ENCODE measurements at regions not wholly inside any gene's neighbourhood (a gene's known extent, or its start where the extent isn't known, plus 50 kb on each side); places are given as distances from the start of the nearest gene placed in this dataset.
A peak's percentile ranks its signal among the peaks of the same experiment; 100 is the strongest.

DNA sequence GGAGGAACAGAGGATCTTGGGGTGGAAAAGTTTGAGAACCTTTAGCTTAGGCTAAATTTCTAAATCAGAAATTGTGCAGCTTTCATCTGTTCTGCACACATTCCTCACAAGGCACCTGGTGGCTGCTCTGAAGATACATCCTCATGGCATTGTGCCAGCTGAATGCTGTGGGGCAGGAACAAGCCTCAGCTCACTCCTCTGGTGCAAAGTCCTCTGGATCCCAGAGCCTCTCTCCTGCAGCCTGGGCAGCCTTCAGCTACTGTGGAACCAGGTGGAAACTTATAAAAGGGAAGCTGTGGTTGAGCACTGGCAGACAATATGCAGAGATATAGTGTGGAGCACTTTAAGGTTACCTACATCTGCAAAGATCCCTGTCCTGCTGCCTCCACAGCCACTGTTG, 72.3 kb downstream of the KCTD12 start:
- no peaks in the 10 kb centered on the region for H3K9me3 ChIP-seq
- no peaks in the 10 kb centered on the region for H3K27me3 ChIP-seq
- ATAC-seq (ENCODE audit: low FRiP score in 2 of 2) (no peak), DNase-seq (no peak)
- no peak overlapping the region for H3K27ac ChIP-seq
- TF ChIP-seq, protein P1, sequence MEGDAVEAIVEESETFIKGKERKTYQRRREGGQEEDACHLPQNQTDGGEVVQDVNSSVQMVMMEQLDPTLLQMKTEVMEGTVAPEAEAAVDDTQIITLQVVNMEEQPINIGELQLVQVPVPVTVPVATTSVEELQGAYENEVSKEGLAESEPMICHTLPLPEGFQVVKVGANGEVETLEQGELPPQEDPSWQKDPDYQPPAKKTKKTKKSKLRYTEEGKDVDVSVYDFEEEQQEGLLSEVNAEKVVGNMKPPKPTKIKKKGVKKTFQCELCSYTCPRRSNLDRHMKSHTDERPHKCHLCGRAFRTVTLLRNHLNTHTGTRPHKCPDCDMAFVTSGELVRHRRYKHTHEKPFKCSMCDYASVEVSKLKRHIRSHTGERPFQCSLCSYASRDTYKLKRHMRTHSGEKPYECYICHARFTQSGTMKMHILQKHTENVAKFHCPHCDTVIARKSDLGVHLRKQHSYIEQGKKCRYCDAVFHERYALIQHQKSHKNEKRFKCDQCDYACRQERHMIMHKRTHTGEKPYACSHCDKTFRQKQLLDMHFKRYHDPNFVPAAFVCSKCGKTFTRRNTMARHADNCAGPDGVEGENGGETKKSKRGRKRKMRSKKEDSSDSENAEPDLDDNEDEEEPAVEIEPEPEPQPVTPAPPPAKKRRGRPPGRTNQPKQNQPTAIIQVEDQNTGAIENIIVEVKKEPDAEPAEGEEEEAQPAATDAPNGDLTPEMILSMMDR (IDR thresholded peaks at IDR 0.05) = no peak
- TF ChIP-seq POLR2A (IDR thresholded peaks at IDR 0.05) = no peak
- no peak for TF ChIP-seq POLR2AphosphoS5 (IDR thresholded peaks at IDR 0.05)
- no peak for TF ChIP-seq EP300 (IDR thresholded peaks at IDR 0.05)
- H3K36me3 ChIP-seq = no peaks in the 10 kb centered on the region
- no peak overlapping the region for H3K4me3 ChIP-seq
- H3K4me1 ChIP-seq = peaks cover 0 to 18% (median 8%) of the 10 kb centered on the region in 4 donors

GRCh38 chr13:76813000-76813691, 73.1 kb downstream of the KCTD12 start:
- peak in 1 of 2 donors; percentile 73 for ATAC-seq (ENCODE audit: low FRiP score in 2 of 2)
- H3K27ac ChIP-seq = no peak overlapping the region
- H3K4me3 ChIP-seq = no peak overlapping the region
- 79 to 90% methylated on average over 4 of the region's 4 CpGs for WGBS, 2 donors
- peaks cover 0 to 18% (median 8%) of the 10 kb centered on the region in 4 donors for H3K4me1 ChIP-seq
- H3K36me3 ChIP-seq = no peaks in the 10 kb centered on the region
- TF ChIP-seq POLR2AphosphoS5 (IDR thresholded peaks at IDR 0.05) (no peak), EP300 (IDR thresholded peaks at IDR 0.05) (no peak), POLR2A (IDR thresholded peaks at IDR 0.05) (no peak)
- TF ChIP-seq, protein P1 (IDR thresholded peaks at IDR 0.05) = no peak
- H3K9me3 ChIP-seq = no peaks in the 10 kb centered on the region
- DNase-seq = no peak
- H3K27me3 ChIP-seq = no peaks in the 10 kb centered on the region

DNA sequence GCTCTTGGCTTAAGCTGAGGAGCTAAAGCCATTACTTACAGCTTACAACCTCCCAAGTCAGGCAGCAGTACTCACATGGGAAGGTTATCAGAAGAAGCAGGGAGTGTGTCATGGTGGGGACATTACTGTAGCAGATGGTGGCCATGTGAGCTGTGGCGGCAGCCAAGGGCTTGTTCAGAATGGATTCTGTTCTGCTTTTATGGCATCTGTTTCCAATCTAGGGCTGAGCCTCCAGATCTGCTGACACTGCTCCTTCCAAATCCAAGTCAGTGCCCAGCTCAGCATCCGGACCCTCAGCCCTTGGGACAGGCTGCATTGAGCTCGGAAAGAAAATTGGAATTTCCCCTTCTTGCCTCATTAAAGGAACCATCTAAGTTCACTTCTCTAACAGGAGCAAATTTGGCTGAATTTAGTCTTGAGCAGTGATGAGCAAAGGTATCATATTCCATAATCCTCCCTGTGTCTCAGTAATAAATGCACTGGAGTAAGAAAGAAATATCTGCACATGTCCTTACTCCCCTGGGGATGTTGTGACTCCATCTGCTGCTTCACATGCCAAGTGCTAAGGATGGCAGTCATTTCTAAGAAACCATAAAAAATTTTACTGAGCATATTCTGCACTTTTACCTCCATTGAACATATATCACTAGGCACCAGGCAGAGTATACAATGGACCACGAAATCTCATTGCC, 73.9 kb downstream of the KCTD12 start:
- H3K4me3 ChIP-seq = no peak overlapping the region
- 76 to 84% methylated on average over 4 of the region's 4 CpGs for WGBS, 2 donors
- no peaks in the 10 kb centered on the region for H3K36me3 ChIP-seq
- peaks cover 0 to 18% (median 8%) of the 10 kb centered on the region in 4 donors for H3K4me1 ChIP-seq
- DNase-seq = no peak
- peak; percentile 32 to 90 for ATAC-seq (ENCODE audit: low FRiP score in 2 of 2)
- no peaks in the 10 kb centered on the region for H3K27me3 ChIP-seq
- no peak overlapping the region for H3K27ac ChIP-seq
- no peaks in the 10 kb centered on the region for H3K9me3 ChIP-seq
- TF ChIP-seq, protein P1 (IDR thresholded peaks at IDR 0.05) = no peak
- TF ChIP-seq EP300 (IDR thresholded peaks at IDR 0.05) (no peak), POLR2A (IDR thresholded peaks at IDR 0.05) (no peak), POLR2AphosphoS5 (IDR thresholded peaks at IDR 0.05) (no peak)

DNA sequence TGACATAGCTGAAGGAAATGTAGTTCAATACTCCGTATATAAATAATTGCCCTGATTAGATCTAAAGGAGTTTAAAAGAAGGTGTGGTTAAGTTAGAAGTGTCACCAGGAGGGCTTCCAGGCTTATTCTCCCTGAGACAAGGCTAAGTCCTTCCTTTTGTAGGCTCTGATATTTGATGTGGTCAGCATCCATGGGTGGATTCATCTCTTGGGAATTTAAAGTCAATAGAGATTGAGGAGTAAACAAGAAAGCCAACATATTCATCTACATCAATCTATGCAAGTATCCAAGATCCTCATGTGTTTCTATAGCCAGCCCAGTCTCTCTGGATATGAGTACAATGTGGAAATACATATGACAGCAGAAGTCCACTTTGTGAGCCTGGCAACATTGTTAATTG, 76.8 kb downstream of the KCTD12 start:
- TF ChIP-seq POLR2A (IDR thresholded peaks at IDR 0.05) = no peak
- no peak for TF ChIP-seq EP300 (IDR thresholded peaks at IDR 0.05)
- no peak for TF ChIP-seq POLR2AphosphoS5 (IDR thresholded peaks at IDR 0.05)
- TF ChIP-seq, protein P1 (IDR thresholded peaks at IDR 0.05) = no peak
- no peaks in the 10 kb centered on the region for H3K27me3 ChIP-seq
- no peak overlapping the region for H3K27ac ChIP-seq
- H3K36me3 ChIP-seq = no peaks in the 10 kb centered on the region
- H3K4me1 ChIP-seq = peaks cover 0 to 18% (median 8%) of the 10 kb centered on the region in 4 donors
- 36 to 48% methylated on average over 1 of the region's 1 CpG for WGBS, 2 donors
- ATAC-seq (ENCODE audit: low FRiP score in 2 of 2) (no peak), DNase-seq (no peak)
- no peak overlapping the region for H3K4me3 ChIP-seq
- H3K9me3 ChIP-seq = no peaks in the 10 kb centered on the region

Measured in upper lobe of left lung (tissue), 6 donors.